A549 (cell line): ENCODE measurements at regions not wholly inside any gene's neighbourhood (a gene's known extent, or its start where the extent isn't known, plus 50 kb on each side); places are given as distances from the start of the nearest gene placed in this dataset.

Source experiments
- ATAC-seq, 2 experiments: fragments of 200-7000 bp in 1 of 2; fragments of >200 bp in 1 of 2; cut with Nextera tagmentation in 1 of 2; cut with Tn5 transposase in 1 of 2; 3 replicates each; pipeline versions ENCODE4 v1.8.0 to v1.9.1; 2018 to 2020; ENCODE audit warnings: mild to moderate bottlenecking in 1 of 2, moderate library complexity in 1 of 2
- CTCF ChIA-PET: fragments of 300-600 bp; sonication (Branson Sonifier 250); formaldehyde crosslinking; extraction: SDS; loops from one replicate; lab custom pipeline; 2021; ENCODE audit warnings: antibody characterized with exemption, inconsistent platforms; lab: Yijun Ruan, JAX
- POLR2A ChIA-PET: fragments of 350-600 bp; formaldehyde crosslinking; extraction: SDS; loops from one replicate; lab custom pipeline; 2021; ENCODE audit warnings: antibody characterized with exemption, inconsistent platforms; lab: Yijun Ruan, JAX
- DNase-seq, 2 experiments: peaks; one replicate each; pipeline versions ENCODE4 v3.0.0 to v3.0.0-alpha.2; 2011 to 2016; ENCODE audit warnings: low read depth in 1 of 2, low spot score in 1 of 2
- FAIRE-seq: peaks from 2 replicates; lab custom pipeline; 2011; peaks lifted over from hg19 to GRCh38; lab: Jason Lieb, UNC
- H3K27ac ChIP-seq, 2 experiments: fragments of >200 bp; sonication (Bioruptor Twin); formaldehyde crosslinking; 3 replicates each; pipeline ENCODE4 v1.5.1; 2016 to 2017
- H3K4me1 ChIP-seq: fragments of >200 bp; sonication (Bioruptor Twin); formaldehyde crosslinking; 3 replicates; pipeline ENCODE4 v1.6.1; 2016
- H3K4me2 ChIP-seq: fragments of >200 bp; sonication (Bioruptor Twin); formaldehyde crosslinking; 3 replicates; pipeline ENCODE4 v1.6.1; 2016
- H3K4me3 ChIP-seq: fragments of >200 bp; sonication (Bioruptor Twin); formaldehyde crosslinking; 3 replicates; pipeline ENCODE4 v1.5.1; 2016
- H3K9me3 ChIP-seq: fragments of >200 bp; sonication (Bioruptor Twin); formaldehyde crosslinking; 3 replicates; pipeline ENCODE4 v1.6.1; 2016
- CBX8 ChIP-seq: fragments of 200-600 bp; sonication (generic); IDR thresholded peaks from 2 replicates; pipeline ENCODE4 v1.6.1; 2016
- CHD2 ChIP-seq: fragments of 150-350 bp; IDR thresholded peaks from 2 replicates; pipeline ENCODE4 v1.6.1; 2014; ENCODE audit warnings: low read length; ENCODE audit not compliant: partially characterized antibody
- CHD4 ChIP-seq: fragments of 200-600 bp; sonication (generic); IDR thresholded peaks from 2 replicates; pipeline ENCODE4 v1.6.1; 2016; ENCODE audit warnings: antibody characterized with exemption, mild to moderate bottlenecking, borderline replicate concordance
- EHMT2 ChIP-seq: fragments of 200-600 bp; sonication (generic); IDR thresholded peaks from 2 replicates; pipeline ENCODE4 v1.6.1; 2016; ENCODE audit warnings: antibody characterized with exemption, low read depth, mild to moderate bottlenecking, moderate library complexity
- EP300 ChIP-seq, 2 experiments: fragments of >200 bp; sonication (Bioruptor Twin); formaldehyde crosslinking; IDR thresholded peaks; 2 replicates in 1 of 2; 3 replicates in 1 of 2; pipeline ENCODE4 v1.6.1; 2016 to 2017
- FOSL2 ChIP-seq, 2 experiments: fragments of 450-650 bp in 1 of 2; fragments of >200 bp in 1 of 2; sonication (Bioruptor Twin) in 1 of 2; formaldehyde crosslinking; IDR thresholded peaks; 2 replicates each; pipeline versions ENCODE4 v1.5.0 to v1.6.1; 2016 to 2020; ENCODE audit warnings: mild to moderate bottlenecking in 1 of 2, moderate library complexity in 1 of 2
- FOXS1 ChIP-seq: fragments of 250-450 bp; sonication (Bioruptor Pico); IDR thresholded peaks from 2 replicates; pipeline ENCODE4 v1.5.0; 2020; ENCODE audit warnings: mild to moderate bottlenecking, moderate library complexity
- JUNB ChIP-seq: fragments of >200 bp; sonication (Bioruptor Twin); formaldehyde crosslinking; IDR thresholded peaks from 2 replicates; pipeline ENCODE4 v1.6.1; 2016
- KDM5A ChIP-seq: fragments of 200-600 bp; sonication (generic); IDR thresholded peaks from 2 replicates; pipeline ENCODE4 v1.6.1; 2016; ENCODE audit warnings: antibody characterized with exemption, mild to moderate bottlenecking
- NFE2L2 ChIP-seq: fragments of 150-350 bp; conservative IDR thresholded peaks from 2 replicates; pipeline ENCODE4 v1.6.1; 2014; ENCODE audit warnings: low read length
- NPAS2 ChIP-seq: fragments of 250-450 bp; sonication (Bioruptor Pico); IDR thresholded peaks from 2 replicates; pipeline ENCODE4 v1.8.0; 2022; ENCODE audit warnings: mild to moderate bottlenecking, moderate library complexity, borderline replicate concordance
- NR3C1 ChIP-seq: fragments of >200 bp; sonication (Bioruptor Twin); formaldehyde crosslinking; IDR thresholded peaks from 3 replicates; pipeline ENCODE4 v1.6.1; 2017
- POLR2A ChIP-seq: IDR thresholded peaks from 2 replicates; pipeline ENCODE4 v1.6.1; 2012; ENCODE audit warnings: mild to moderate bottlenecking, low read length
- RARB ChIP-seq: fragments of 250-450 bp; sonication (Bioruptor Pico); IDR thresholded peaks from 2 replicates; pipeline ENCODE4 v1.8.0; 2021; ENCODE audit warnings: mild to moderate bottlenecking, moderate library complexity
- RNF2 ChIP-seq: fragments of 200-600 bp; sonication (generic); IDR thresholded peaks from 2 replicates; pipeline ENCODE4 v1.6.1; 2016; ENCODE audit warnings: low read depth, mild to moderate bottlenecking, antibody characterized with exemption, moderate library complexity, borderline replicate concordance
- SMC3 ChIP-seq: fragments of >200 bp; sonication (Bioruptor Twin); formaldehyde crosslinking; IDR thresholded peaks from 3 replicates; pipeline ENCODE4 v1.6.1; 2018; ENCODE audit warnings: inconsistent platforms
- TFCP2L1 ChIP-seq: fragments of 250-450 bp; sonication (Bioruptor Pico); IDR thresholded peaks from 2 replicates; pipeline ENCODE4 v1.5.0; 2021; ENCODE audit warnings: mild to moderate bottlenecking
- TP53 ChIP-seq: fragments of 250-450 bp; sonication (Bioruptor Pico); IDR thresholded peaks from 2 replicates; pipeline ENCODE4 v1.5.0; 2021; ENCODE audit warnings: mild to moderate bottlenecking, moderate library complexity
- ZSCAN20 ChIP-seq: fragments of 250-450 bp; sonication (Bioruptor Pico); IDR thresholded peaks from 2 replicates; pipeline ENCODE4 v1.8.0; 2022; ENCODE audit warnings: mild to moderate bottlenecking, moderate library complexity
- WGBS: methylation state at CpG from one replicate; pipeline ENCODE4 v1.1.6; 2017; ENCODE audit errors: missing lambda C conversion rate; 5-methylcytosine and 5-hydroxymethylcytosine counted together
- TF ChIP-seq, protein P1 (sequence below): fragments of >200 bp; sonication (Bioruptor Twin); formaldehyde crosslinking; IDR thresholded peaks from 2 replicates; pipeline ENCODE4 v1.6.1; 2016
- TF ChIP-seq, protein P2 (sequence below): IDR thresholded peaks from 2 replicates; pipeline ENCODE4 v1.6.1; 2012; ENCODE audit warnings: low read depth, borderline replicate concordance
- TF ChIP-seq, protein P3 (sequence below): IDR thresholded peaks from 2 replicates; pipeline ENCODE4 v1.6.1; 2012

DNA sequence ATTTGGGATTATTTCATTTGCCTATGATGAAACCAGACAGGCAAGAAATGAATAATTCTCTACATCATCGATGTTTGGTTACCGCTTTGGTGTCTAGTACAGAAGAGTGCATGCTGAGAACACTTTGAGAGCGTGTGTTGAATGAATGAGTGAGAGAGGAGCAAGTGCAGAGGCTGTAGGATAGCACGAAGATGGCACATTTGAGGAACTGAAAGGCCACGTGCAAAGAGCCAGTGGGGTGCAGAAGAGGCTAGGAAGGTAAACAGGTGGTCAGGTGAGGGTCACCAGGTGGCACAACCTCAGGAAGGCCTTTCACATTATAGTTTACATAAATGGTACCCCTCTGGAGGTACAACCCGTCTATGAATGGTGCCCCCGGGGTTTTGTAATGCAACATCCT lies 80.1 kb upstream of the SPHKAP start:
- Histone ChIP-seq H3K4me1 (no peaks in the 10 kb centered on the region), H3K27ac (no peak overlapping the region), H3K4me2 (no peak overlapping the region), H3K4me3 (no peak overlapping the region), H3K9me3 (no peaks in the 10 kb centered on the region)
- DNase-seq (no peak), ATAC-seq (no peak), FAIRE-seq (no peak)
- ChIA-PET CTCF (no interaction called here), POLR2A (no interaction called here)
- TF ChIP-seq FOSL2 (IDR thresholded peaks at IDR 0.05) (no peak), FOSL2 (CRISPR knock-in tag; IDR thresholded peaks at IDR 0.05) (no peak), RARB (no peak)
- 17% methylated on average over 7 of the region's 7 CpGs for WGBS

- DNase-seq: no peak
- POLR2A ChIA-PET: no interaction called here
- no peak overlapping the region for H3K4me2 ChIP-seq
- H3K9me3 ChIP-seq: no peaks in the 10 kb centered on the region
- H3K4me3 ChIP-seq: no peak overlapping the region
- ATAC-seq: no peak
- no peaks in the 10 kb centered on the region for H3K4me1 ChIP-seq
- CTCF ChIA-PET: interaction anchor here (0.6 to 1.2 kb wide), 2 partner anchors 46 to 1458 kb away, joined by 3 read pairs; no protein-coding TSS in a partner anchor
- TF ChIP-seq CHD2 (no peak), NPAS2 (CRISPR knock-in tag) (no peak), EHMT2 (no peak)
- no peak overlapping the region for H3K27ac ChIP-seq
- no peak for FAIRE-seq
Observed at GRCh38 chr2:228257379-228257778, 75.9 kb upstream of the SPHKAP start.

DNA sequence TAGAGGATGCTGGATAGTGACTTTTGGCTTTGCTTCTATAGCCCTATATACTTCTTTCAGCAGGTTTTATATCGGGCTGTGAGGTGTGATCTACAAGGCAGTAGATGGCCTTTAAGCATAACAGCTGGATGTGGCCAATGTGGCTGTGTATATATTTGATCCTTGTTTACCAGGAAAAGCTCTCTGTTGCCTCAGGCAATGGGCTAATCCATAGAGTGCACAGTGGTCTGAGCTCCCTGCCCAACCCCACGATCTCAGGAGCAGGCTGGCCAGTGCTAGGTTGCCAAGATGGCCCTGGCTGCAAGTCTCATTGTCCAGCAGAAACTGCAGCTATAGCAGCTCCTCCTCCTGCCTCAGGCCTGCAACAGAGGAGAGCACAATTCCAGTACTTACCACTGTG lies 72.3 kb upstream of the SPHKAP start:
- CTCF ChIA-PET: no interaction called here
- POLR2A ChIA-PET: no interaction called here
- ATAC-seq: no peak

GRCh38 chr2:228247335-228247734 lies 65.8 kb upstream of the SPHKAP start:
- H3K4me3 ChIP-seq: no peak overlapping the region
- no peak for DNase-seq
- WGBS: 14% methylated on average over 2 of the region's 2 CpGs
- H3K4me2 ChIP-seq: no peak overlapping the region
- H3K9me3 ChIP-seq: no peaks in the 10 kb centered on the region
- no peak for FAIRE-seq
- no peak for ATAC-seq
- TF ChIP-seq JUNB (no peak), CHD4 (no peak), KDM5A (no peak), EP300 (IDR thresholded peaks at IDR 0.05) (no peak), FOXS1 (CRISPR knock-in tag) (no peak)
- TF ChIP-seq, protein P1, sequence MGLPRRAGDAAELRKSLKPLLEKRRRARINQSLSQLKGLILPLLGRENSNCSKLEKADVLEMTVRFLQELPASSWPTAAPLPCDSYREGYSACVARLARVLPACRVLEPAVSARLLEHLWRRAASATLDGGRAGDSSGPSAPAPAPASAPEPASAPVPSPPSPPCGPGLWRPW: no peak
- ChIA-PET POLR2A (no interaction called here), CTCF (no interaction called here)
- H3K27ac ChIP-seq: no peak overlapping the region
- H3K4me1 ChIP-seq: no peaks in the 10 kb centered on the region

More for the DNA sequence above, 72.3 kb upstream of the SPHKAP start:
- 3% methylated on average over 2 of the region's 2 CpGs for WGBS
- TF ChIP-seq SMC3 (no peak), NR3C1 (no peak)
- TF ChIP-seq, protein P2, sequence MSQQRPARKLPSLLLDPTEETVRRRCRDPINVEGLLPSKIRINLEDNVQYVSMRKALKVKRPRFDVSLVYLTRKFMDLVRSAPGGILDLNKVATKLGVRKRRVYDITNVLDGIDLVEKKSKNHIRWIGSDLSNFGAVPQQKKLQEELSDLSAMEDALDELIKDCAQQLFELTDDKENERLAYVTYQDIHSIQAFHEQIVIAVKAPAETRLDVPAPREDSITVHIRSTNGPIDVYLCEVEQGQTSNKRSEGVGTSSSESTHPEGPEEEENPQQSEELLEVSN: no peak
- Histone ChIP-seq H3K27ac (no peak overlapping the region), H3K9me3 (no peaks in the 10 kb centered on the region), H3K4me3 (no peak overlapping the region), H3K4me1 (no peaks in the 10 kb centered on the region), H3K4me2 (no peak overlapping the region)
- DNase-seq (no peak), FAIRE-seq (no peak)

DNA sequence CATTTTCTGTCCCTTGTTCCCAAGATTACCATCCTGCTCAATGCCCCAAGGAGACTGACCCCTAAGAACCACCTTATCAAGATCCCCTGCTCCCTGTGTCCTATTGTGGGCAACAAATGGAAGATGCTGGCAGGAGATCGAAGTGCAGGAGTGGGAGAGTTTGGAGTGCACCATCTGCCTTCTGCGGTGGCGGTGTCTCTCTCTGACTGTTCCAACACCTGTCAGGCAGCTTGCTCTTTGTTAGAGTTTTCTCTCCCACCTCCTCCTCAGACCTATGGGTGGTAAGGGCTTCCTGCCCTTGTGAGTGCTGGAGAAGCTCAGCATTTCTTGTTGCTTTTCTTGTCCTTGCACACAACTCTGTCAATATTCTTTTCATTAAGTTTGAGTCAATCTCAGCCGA lies 64.1 kb upstream of the SPHKAP start:
- ATAC-seq (no peak), DNase-seq (no peak), FAIRE-seq (no peak)
- CTCF ChIA-PET: no interaction called here
- POLR2A ChIA-PET: no interaction called here
- Histone ChIP-seq H3K4me2 (no peak overlapping the region), H3K4me3 (no peak overlapping the region), H3K4me1 (no peaks in the 10 kb centered on the region), H3K9me3 (no peaks in the 10 kb centered on the region), H3K27ac (no peak overlapping the region)
- TF ChIP-seq RNF2 (no peak), TP53 (CRISPR knock-in tag) (no peak), KDM5A (no peak), TFCP2L1 (CRISPR knock-in tag) (no peak), POLR2A (no peak), EHMT2 (no peak), ZSCAN20 (CRISPR knock-in tag) (no peak), FOSL2 (IDR thresholded peaks at IDR 0.05) (no peak), FOSL2 (CRISPR knock-in tag; IDR thresholded peaks at IDR 0.05) (no peak), CBX8 (no peak), NFE2L2 (no peak)
- TF ChIP-seq, protein P3, sequence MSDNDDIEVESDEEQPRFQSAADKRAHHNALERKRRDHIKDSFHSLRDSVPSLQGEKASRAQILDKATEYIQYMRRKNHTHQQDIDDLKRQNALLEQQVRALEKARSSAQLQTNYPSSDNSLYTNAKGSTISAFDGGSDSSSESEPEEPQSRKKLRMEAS: no peak
- WGBS: 39% methylated on average over 4 of the region's 4 CpGs
